Transverse colon (tissue), 4 donors: ENCODE measurements at regions not wholly inside any gene's neighbourhood (a gene's known extent, or its start where the extent isn't known, plus 50 kb on each side); places are given as distances from the start of the nearest gene placed in this dataset.
"Not testable (repeated sequence)": the region's sequence is repeated elsewhere in the genome, so short reads cannot be mapped to it uniquely, and the experiment has no call there.

Experiments used
- DNase-seq: peaks from one replicate; pipeline ENCODE4 v3.0.0-alpha.2; 2019
- H3K27ac ChIP-seq, 4 donors: fragments of 200-600 bp; sonication (generic); 2 replicates each; pipeline ENCODE4 v1.5.1; 2016 to 2018; ENCODE audit warnings: inconsistent platforms in 4 of 4
- H3K27me3 ChIP-seq: fragments of 200-600 bp; sonication (generic); 2 replicates; pipeline ENCODE4 v1.5.1; 2017; ENCODE audit warnings: inconsistent platforms
- H3K36me3 ChIP-seq, 4 donors: fragments of 200-600 bp; sonication (generic); 2 replicates each; pipeline ENCODE4 v1.5.1; 2017 to 2019; ENCODE audit warnings: inconsistent platforms in 4 of 4
- H3K4me1 ChIP-seq, 4 donors: fragments of 200-600 bp; sonication (generic); 2 replicates each; pipeline ENCODE4 v1.5.1; 2017 to 2020; ENCODE audit warnings: inconsistent platforms in 4 of 4
- H3K4me3 ChIP-seq, 4 donors: fragments of 200-600 bp; sonication (generic); 1 replicate in 1 of 4; 2 replicates in 3 of 4; pipeline versions ENCODE4 v1.5.1 to v1.6.1; 2017 to 2019; ENCODE audit warnings: inconsistent platforms in 4 of 4
- H3K9me3 ChIP-seq, 2 donors: fragments of 200-600 bp; sonication (generic); 2 replicates each; pipeline ENCODE4 v1.5.1; 2017 to 2019; ENCODE audit warnings: inconsistent platforms in 2 of 2
- CTCF ChIP-seq, 5 experiments: fragments of 200-600 bp in 3 of 5; fragments of 450-650 bp in 2 of 5; sonication (generic) in 3 of 5; IDR thresholded peaks; 1 replicate in 2 of 5; 2 replicates in 3 of 5; pipeline ENCODE4 v1.5.1; 2016 to 2017; ENCODE audit warnings: antibody characterized with exemption in 5 of 5, inconsistent platforms in 3 of 5, mild to moderate bottlenecking in 2 of 5, moderate library complexity in 1 of 5
- EP300 ChIP-seq: sonication (generic); formaldehyde crosslinking; IDR thresholded peaks from one replicate; pipeline ENCODE4 v1.6.1; 2017; ENCODE audit warnings: antibody characterized with exemption, low read depth
- POLR2A ChIP-seq: fragments of 450-650 bp; IDR thresholded peaks from one replicate; pipeline ENCODE4 v1.6.1; 2016; ENCODE audit warnings: antibody characterized with exemption, mild to moderate bottlenecking, moderate library complexity
- POLR2AphosphoS5 ChIP-seq, 3 donors: sonication (generic); formaldehyde crosslinking; IDR thresholded peaks; one replicate each; pipeline ENCODE4 v1.6.1; 2016; ENCODE audit warnings: antibody characterized with exemption in 3 of 3
- WGBS, 2 donors: methylation state at CpG; one replicate each; pipeline ENCODE4 v1.1.5; 2018; ENCODE audit warnings: low coverage in 1 of 2; 5-methylcytosine and 5-hydroxymethylcytosine counted together
- in situ Hi-C, 4 donors: fragments of 200-750 bp; cut with MboI; loops; one replicate each; pipeline versions ENCODE4 v1.15.0 to v1.15.1; 2017; ENCODE audit warnings: low sequenced_read_pairs in 3 of 4, low pct_ligation_motif_present in 1 of 4, low pct_unique_long_range_greater_than_20kb in 1 of 4
- intact Hi-C: fragments of 100-400 bp; cut with DNase I; formaldehyde crosslinking; loops from one replicate; pipeline ENCODE4 v1.15.1; 2023; ENCODE audit warnings: low total_unique reads

GRCh38 chr3:81816473-81817250 lies 55.2 kb upstream of the GBE1 start:
- no peaks in the 10 kb centered on the region for H3K4me1 ChIP-seq
- in situ Hi-C loops, result no loop called here
- intact Hi-C loops, result no loop called here
- H3K4me3 ChIP-seq, result no peak overlapping the region
- H3K27ac ChIP-seq, result no peak overlapping the region
- H3K27me3 ChIP-seq, result no peaks in the 10 kb centered on the region
- H3K36me3 ChIP-seq, result no peaks in the 10 kb centered on the region
- DNase-seq, result no peak
- no peaks in the 10 kb centered on the region for H3K9me3 ChIP-seq
- TF ChIP-seq CTCF (IDR thresholded peaks at IDR 0.05) (no peak), EP300 (no peak), POLR2A (no peak), POLR2AphosphoS5 (IDR thresholded peaks at IDR 0.05) (no peak)
- 39 to 42% methylated on average over 7 to 8 of the region's 8 CpGs for WGBS, 2 donors

DNA sequence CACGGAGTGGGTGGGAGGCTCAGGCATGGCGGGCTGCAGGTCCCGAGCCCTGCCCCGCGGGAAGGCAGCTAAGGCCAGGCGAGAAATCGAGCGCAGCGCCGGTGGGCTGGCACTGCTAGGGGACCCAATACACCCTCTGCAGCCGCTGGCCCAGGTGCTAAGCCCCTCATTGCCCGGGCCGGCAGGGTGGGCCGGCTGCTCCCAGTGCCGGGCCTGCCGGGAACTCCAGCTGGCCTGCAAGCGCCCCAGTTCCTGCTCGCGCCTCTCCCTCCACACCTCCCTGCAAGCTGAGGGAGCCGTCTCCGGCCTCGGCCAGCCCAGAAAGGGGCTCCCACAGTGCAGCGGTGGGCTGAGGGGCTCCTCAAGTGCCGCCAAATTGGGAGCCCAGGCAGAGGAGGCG lies 50.7 kb upstream of the GBE1 start:
- DNase-seq, result not testable (repeated sequence)

More for the DNA sequence above, 50.7 kb upstream of the GBE1 start:
- H3K4me1 ChIP-seq, H3K27me3 ChIP-seq, intact Hi-C loops, H3K27ac ChIP-seq, H3K4me3 ChIP-seq, in situ Hi-C loops, H3K36me3 ChIP-seq, H3K9me3 ChIP-seq: not testable (repeated sequence)
- 96% methylated on average over 19 of the region's 25 CpGs; no CpG with 5 or more reads in 1 of the 2 donors for WGBS, 2 donors
